GM23338 (cell line): ENCODE measurements at regions not wholly inside any gene's neighbourhood (a gene's known extent, or its start where the extent isn't known, plus 50 kb on each side); places are given as distances from the start of the nearest gene placed in this dataset.

Experiments
- CREB1 ChIP-seq: fragments of 250-450 bp; sonication (Bioruptor Pico); IDR thresholded peaks from 2 replicates; pipeline ENCODE4 v1.5.0; 2020; ENCODE audit warnings: low read depth, mild to moderate bottlenecking, moderate library complexity
- CTCF ChIP-seq, 2 experiments: fragments of 200-600 bp in 1 of 2; sonication (generic) in 1 of 2; conservative IDR thresholded peaks; 2 replicates each; pipeline versions ENCODE4 v1.5.1 to v1.6.1; 2016 to 2017; ENCODE audit warnings: antibody characterized with exemption in 2 of 2, low read depth in 2 of 2, mild to moderate bottlenecking in 2 of 2, moderate library complexity in 1 of 2
- ETS1 ChIP-seq: IDR thresholded peaks from 2 replicates; pipeline ENCODE4 v1.6.1; 2016; ENCODE audit warnings: antibody characterized with exemption
- EZH2 ChIP-seq: fragments of 200-600 bp; sonication (generic); IDR thresholded peaks from one replicate; pipeline ENCODE4 v1.8.0; 2017; ENCODE audit warnings: antibody characterized with exemption, mild to moderate bottlenecking, low read depth; ENCODE audit not compliant: unreplicated experiment
- EZH2phosphoT487 ChIP-seq: fragments of 200-600 bp; sonication (generic); IDR thresholded peaks from one replicate; pipeline ENCODE4 v1.8.1; 2018; ENCODE audit warnings: antibody characterized with exemption; ENCODE audit not compliant: unreplicated experiment
- POLR2AphosphoS5 ChIP-seq: IDR thresholded peaks from 2 replicates; pipeline ENCODE4 v1.6.1; 2016; ENCODE audit warnings: antibody characterized with exemption, low read depth
- REST ChIP-seq: IDR thresholded peaks from one replicate; pipeline ENCODE4 v1.6.1; 2018; ENCODE audit warnings: antibody characterized with exemption; ENCODE audit not compliant: unreplicated experiment
- ZNF331 ChIP-seq: fragments of 250-450 bp; sonication (Bioruptor Pico); IDR thresholded peaks from 2 replicates; pipeline ENCODE4 v1.5.0; 2020; ENCODE audit warnings: low read depth, mild to moderate bottlenecking, moderate library complexity
- ZNF462 ChIP-seq: fragments of 250-450 bp; sonication (Bioruptor Pico); IDR thresholded peaks from 2 replicates; pipeline ENCODE4 v1.5.0; 2020; ENCODE audit warnings: mild to moderate bottlenecking, moderate library complexity

GRCh38 chr11:134468081-134468668 lies 56.1 kb upstream of the B3GAT1 start:
- no peak for TF ChIP-seq CTCF (conservative IDR thresholded peaks at IDR 0.05; ENCODE audit: low read depth in 2 of 2)
- no peak for TF ChIP-seq EZH2
- no peak for TF ChIP-seq EZH2phosphoT487
- no peak for TF ChIP-seq POLR2AphosphoS5
- TF ChIP-seq REST, result no peak
- TF ChIP-seq CREB1 (CRISPR knock-in tag), result no peak
- no peak for TF ChIP-seq ZNF331
- no peak for TF ChIP-seq ETS1
- TF ChIP-seq ZNF462 (CRISPR knock-in tag), result no peak
